GM23338 (cell line): ENCODE measurements at regions not wholly inside any gene's neighbourhood (a gene's known extent, or its start where the extent isn't known, plus 50 kb on each side); places are given as distances from the start of the nearest gene placed in this dataset.

Source experiments
- ATAC-seq: fragments of 200-7000 bp; cut with Tn5 transposase; 3 replicates; pipeline ENCODE4 v1.9.1; 2020
- DNase-seq: peaks from one replicate; pipeline ENCODE4 v3.0.0-alpha.2; 2015; ENCODE audit warnings: low spot score
- H2AFZ ChIP-seq: fragments of 200-600 bp; sonication (generic); 2 replicates; pipeline ENCODE4 v1.8.0; 2016; ENCODE audit warnings: antibody characterized with exemption, mild to moderate bottlenecking, moderate library complexity
- H3F3A ChIP-seq: fragments of 200-600 bp; sonication (generic); replicated peaks from 2 replicates; pipeline ENCODE4 v1.8.0; 2017; ENCODE audit warnings: antibody characterized with exemption, mixed run types, low read depth
- H3K27ac ChIP-seq: fragments of 200-600 bp; sonication (generic); 2 replicates; pipeline ENCODE4 v1.6.1; 2016; ENCODE audit warnings: low read depth
- H3K27me3 ChIP-seq: fragments of 200-600 bp; sonication (generic); 2 replicates; pipeline ENCODE4 v1.8.0; 2016; ENCODE audit warnings: mild to moderate bottlenecking, mixed run types, moderate library complexity; ENCODE audit not compliant: insufficient read depth
- H3K36me3 ChIP-seq: fragments of 200-600 bp; sonication (generic); 2 replicates; pipeline ENCODE4 v1.8.0; 2016; ENCODE audit warnings: mild to moderate bottlenecking; ENCODE audit not compliant: insufficient read depth
- H3K4me1 ChIP-seq: fragments of 200-600 bp; sonication (generic); 2 replicates; pipeline ENCODE4 v1.8.0; 2016; ENCODE audit warnings: mild to moderate bottlenecking, moderate library complexity; ENCODE audit not compliant: insufficient read depth
- H3K4me2 ChIP-seq: fragments of 200-600 bp; sonication (generic); 2 replicates; pipeline ENCODE4 v1.7.1; 2017; ENCODE audit warnings: mixed run types
- H3K4me3 ChIP-seq: fragments of 200-600 bp; sonication (generic); 2 replicates; pipeline ENCODE4 v1.6.1; 2016; ENCODE audit warnings: mixed run types
- H3K79me2 ChIP-seq: fragments of 200-600 bp; sonication (generic); replicated peaks from 2 replicates; pipeline ENCODE4 v1.8.0; 2017; ENCODE audit warnings: mild to moderate bottlenecking; ENCODE audit not compliant: insufficient read depth
- H3K9me2 ChIP-seq: fragments of 200-600 bp; sonication (generic); 2 replicates; pipeline ENCODE4 v1.8.0; 2017; ENCODE audit not compliant: insufficient read depth
- H4K20me1 ChIP-seq: fragments of 200-600 bp; sonication (generic); replicated peaks from 2 replicates; pipeline ENCODE4 v1.8.0; 2017; ENCODE audit warnings: mild to moderate bottlenecking; ENCODE audit not compliant: insufficient read depth
- H3K27ac Mint-ChIP-seq: 2 replicates; pipeline ENCODE4 v1.8.0; 2020; ENCODE audit warnings: inconsistent platforms, mild to moderate bottlenecking, moderate library complexity, mixed read lengths
- H3K27me3 Mint-ChIP-seq: 3 replicates; pipeline ENCODE4 v1.8.0; 2022; ENCODE audit warnings: low read depth, mild to moderate bottlenecking, moderate library complexity, mixed read lengths, inconsistent platforms; ENCODE audit not compliant: insufficient read depth, poor library complexity
- H3K36me3 Mint-ChIP-seq: 3 replicates; pipeline ENCODE4 v1.8.0; 2021; ENCODE audit warnings: low read depth, mild to moderate bottlenecking, inconsistent platforms, moderate library complexity, mixed read lengths
- H3K4me1 Mint-ChIP-seq: 3 replicates; pipeline ENCODE4 v1.8.0; 2020; ENCODE audit warnings: mild to moderate bottlenecking, inconsistent platforms, mixed read lengths
- H3K4me3 Mint-ChIP-seq: 3 replicates; pipeline ENCODE4 v1.8.0; 2021; ENCODE audit warnings: moderate library complexity, mild to moderate bottlenecking, inconsistent platforms, mixed read lengths
- H3K9me3 Mint-ChIP-seq: 3 replicates; pipeline ENCODE4 v1.8.0; 2020; ENCODE audit warnings: moderate library complexity, mild to moderate bottlenecking, inconsistent platforms, mixed read lengths
- CREB1 ChIP-seq: fragments of 250-450 bp; sonication (Bioruptor Pico); IDR thresholded peaks from 2 replicates; pipeline ENCODE4 v1.5.0; 2020; ENCODE audit warnings: low read depth, mild to moderate bottlenecking, moderate library complexity
- EZH2 ChIP-seq: fragments of 200-600 bp; sonication (generic); IDR thresholded peaks from one replicate; pipeline ENCODE4 v1.8.0; 2017; ENCODE audit warnings: antibody characterized with exemption, mild to moderate bottlenecking, low read depth; ENCODE audit not compliant: unreplicated experiment
- EZH2phosphoT487 ChIP-seq: fragments of 200-600 bp; sonication (generic); IDR thresholded peaks from one replicate; pipeline ENCODE4 v1.8.1; 2018; ENCODE audit warnings: antibody characterized with exemption; ENCODE audit not compliant: unreplicated experiment
- JUNB ChIP-seq: IDR thresholded peaks from one replicate; pipeline ENCODE4 v1.6.1; 2016; ENCODE audit warnings: antibody characterized with exemption; ENCODE audit not compliant: unreplicated experiment
- REST ChIP-seq: IDR thresholded peaks from one replicate; pipeline ENCODE4 v1.6.1; 2018; ENCODE audit warnings: antibody characterized with exemption; ENCODE audit not compliant: unreplicated experiment

- ATAC-seq = no peak
- TF ChIP-seq CREB1 (CRISPR knock-in tag) = no peak
- TF ChIP-seq REST = peak; percentile 52
- no peak overlapping the region for H3K4me3 ChIP-seq
Observed at GRCh38 chr2:136182315-136182714, 64.4 kb upstream of the CXCR4 start.

GRCh38 chr2:136179602-136179975 is 61.6 kb upstream of the CXCR4 start:
- no peak overlapping the region for H3K27ac ChIP-seq
- no peak overlapping the region; the same call in 1 of the 2 replicates for H3K27ac Mint-ChIP-seq
- no peak overlapping the region for H3K4me2 ChIP-seq
- H3K4me1 Mint-ChIP-seq = no peaks in the 10 kb centered on the region
- no peak overlapping the region for H3K4me3 Mint-ChIP-seq
- TF ChIP-seq JUNB (no peak), EZH2phosphoT487 (no peak)
- H3K79me2 ChIP-seq = no peaks in the 10 kb centered on the region
- no peaks in the 10 kb centered on the region for H3K36me3 ChIP-seq
- ATAC-seq = no peak
- 0 out of 2 replicates have a peak, but pooled peaks cover 8% of the 10 kb centered on the region for H3K9me2 ChIP-seq
- H3K9me3 Mint-ChIP-seq = peaks cover 16% of the 10 kb centered on the region
- no peaks in the 10 kb centered on the region for H3K4me1 ChIP-seq
- H4K20me1 ChIP-seq = no peaks in the 10 kb centered on the region
- peaks cover 5% of the 10 kb centered on the region for H3K27me3 Mint-ChIP-seq
- no peaks in the 10 kb centered on the region for H3K27me3 ChIP-seq
- H3K4me3 ChIP-seq = no peak overlapping the region
- DNase-seq = no peak
- no peaks in the 10 kb centered on the region for H3F3A ChIP-seq
- H3K36me3 Mint-ChIP-seq = no peaks in the 10 kb centered on the region
- peak overlapping the region; percentile 7; the same call in 1 of the 2 replicates for H2AFZ ChIP-seq

More at GRCh38 chr2:136182315-136182714, 64.4 kb upstream of the CXCR4 start:
- no peak for DNase-seq
- Mint-ChIP-seq H3K9me3 (peaks cover 16% of the 10 kb centered on the region), H3K4me3 (no peak overlapping the region), H3K27me3 (peaks cover 2% of the 10 kb centered on the region), H3K27ac (no peak overlapping the region), H3K36me3 (no peaks in the 10 kb centered on the region), H3K4me1 (no peaks in the 10 kb centered on the region)
- Histone ChIP-seq H3K79me2 (no peaks in the 10 kb centered on the region), H3K4me2 (no peak overlapping the region), H2AFZ (0 out of 2 replicates have a peak overlapping the region, but pooled peaks have one; percentile 32), H3K36me3 (no peaks in the 10 kb centered on the region), H4K20me1 (no peaks in the 10 kb centered on the region), H3K4me1 (no peaks in the 10 kb centered on the region), H3K9me2 (0 out of 2 replicates have a peak, but pooled peaks cover 5% of the 10 kb centered on the region), H3K27me3 (no peaks in the 10 kb centered on the region), H3K27ac (no peak overlapping the region), H3F3A (no peaks in the 10 kb centered on the region)

- H3K27ac ChIP-seq = no peak overlapping the region
- no peaks in the 10 kb centered on the region for H3F3A ChIP-seq
- Mint-ChIP-seq H3K36me3 (no peaks in the 10 kb centered on the region), H3K27ac (no peak overlapping the region), H3K4me3 (no peak overlapping the region), H3K27me3 (peaks cover 5% of the 10 kb centered on the region), H3K4me1 (no peaks in the 10 kb centered on the region), H3K9me3 (peaks cover 16% of the 10 kb centered on the region)
- no peaks in the 10 kb centered on the region for H3K79me2 ChIP-seq
- no peaks in the 10 kb centered on the region for H3K27me3 ChIP-seq
- no peaks in the 10 kb centered on the region for H4K20me1 ChIP-seq
- H2AFZ ChIP-seq = peak overlapping the region; percentile 28; the same call in 1 of the 2 replicates
- no peaks in the 10 kb centered on the region for H3K36me3 ChIP-seq
- ATAC-seq (no peak), DNase-seq (no peak)
- TF ChIP-seq JUNB = no peak
- TF ChIP-seq REST = no peak
- TF ChIP-seq CREB1 (CRISPR knock-in tag) = no peak
- no peak for TF ChIP-seq EZH2
- no peak overlapping the region for H3K4me2 ChIP-seq
- 0 out of 2 replicates have a peak, but pooled peaks cover 8% of the 10 kb centered on the region for H3K9me2 ChIP-seq
- H3K4me3 ChIP-seq = no peak overlapping the region
- H3K4me1 ChIP-seq = no peaks in the 10 kb centered on the region
Observed at GRCh38 chr2:136178941-136179601, 61.1 kb upstream of the CXCR4 start.
